H1 (cell line): ENCODE measurements at regions not wholly inside any gene's neighbourhood (a gene's known extent, or its start where the extent isn't known, plus 50 kb on each side); places are given as distances from the start of the nearest gene placed in this dataset.
A peak's percentile ranks its signal among the peaks of the same experiment; 100 is the strongest.

Experiments used
- CTCF ChIP-seq, 3 experiments: IDR thresholded peaks; 1 replicate in 2 of 3; 2 replicates in 1 of 3; pipeline versions ENCODE4 v1.5.1 to v1.6.1; 2011; ENCODE audit warnings: low read length in 3 of 3, mild to moderate bottlenecking in 3 of 3, inconsistent platforms in 2 of 3, low read depth in 1 of 3, moderate library complexity in 1 of 3; ENCODE audit not compliant: insufficient read depth in 1 of 3; ENCODE audit errors: control extremely low read depth in 1 of 3
- KDM5A ChIP-seq: fragments of 200-600 bp; IDR thresholded peaks from 2 replicates; pipeline ENCODE4 v1.7.1; 2012; ENCODE audit warnings: mild to moderate bottlenecking, low read length, inconsistent platforms, mixed read lengths
- RAD21 ChIP-seq, 2 experiments: IDR thresholded peaks in 1 of 2; conservative IDR thresholded peaks in 1 of 2; 2 replicates each; pipeline ENCODE4 v1.6.1; 2011; ENCODE audit warnings: low read depth in 2 of 2, low read length in 2 of 2, improper control_type of control experiment in 1 of 2, inconsistent platforms in 1 of 2, mild to moderate bottlenecking in 1 of 2, moderate library complexity in 1 of 2

DNA sequence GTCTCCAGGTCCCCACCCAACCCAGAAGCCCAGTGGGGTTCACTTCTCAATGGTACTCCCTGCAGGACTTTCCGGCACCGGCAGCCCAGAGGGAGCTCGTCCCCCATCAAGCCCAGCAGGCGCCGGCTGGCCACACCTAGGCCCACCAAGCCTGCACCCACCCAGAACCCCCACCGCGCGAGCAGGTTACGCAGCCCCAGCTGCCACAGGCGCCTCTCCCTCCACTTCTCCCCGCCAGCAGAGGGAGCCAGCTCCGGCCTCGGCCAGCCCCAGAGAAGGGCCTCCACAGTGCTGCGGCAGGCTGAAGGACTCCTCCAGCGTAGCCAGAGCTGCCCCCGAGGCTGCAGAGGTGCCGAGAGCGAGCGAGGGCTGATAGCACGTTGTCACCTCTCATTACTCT lies 722.3 kb downstream of the PLA2G4A start (continued):
- TF ChIP-seq RAD21 (IDR thresholded peaks at IDR 0.05 in 1 of 2, conservative IDR thresholded peaks at IDR 0.05 in 1 of 2; ENCODE audit: low read depth in 2 of 2, low read length in 2 of 2), result peak; percentile 47 to 76
- peak; percentile 53 to 57 (median 56) for TF ChIP-seq CTCF (IDR thresholded peaks at IDR 0.05; ENCODE audit: control extremely low read depth in 1 of 3, insufficient read depth in 1 of 3, low read depth in 1 of 3, low read length in 3 of 3)
- no peak for TF ChIP-seq KDM5A
